ENCODE measurements at regions not wholly inside any gene's neighbourhood (a gene's known extent, or its start where the extent isn't known, plus 50 kb on each side); places are given as distances from the start of the nearest gene placed in this dataset.

GRCh38 chr7:25877802-25878789 lies 273.9 kb upstream of the NFE2L3 start:
- no peak overlapping the region for H3K27ac ChIP-seq (ENCODE audit: low read depth, low read length)
- peaks cover 3% of the 10 kb centered on the region for H3K27me3 ChIP-seq (ENCODE audit: control insufficient read depth, insufficient read depth, low read length)

DNA sequence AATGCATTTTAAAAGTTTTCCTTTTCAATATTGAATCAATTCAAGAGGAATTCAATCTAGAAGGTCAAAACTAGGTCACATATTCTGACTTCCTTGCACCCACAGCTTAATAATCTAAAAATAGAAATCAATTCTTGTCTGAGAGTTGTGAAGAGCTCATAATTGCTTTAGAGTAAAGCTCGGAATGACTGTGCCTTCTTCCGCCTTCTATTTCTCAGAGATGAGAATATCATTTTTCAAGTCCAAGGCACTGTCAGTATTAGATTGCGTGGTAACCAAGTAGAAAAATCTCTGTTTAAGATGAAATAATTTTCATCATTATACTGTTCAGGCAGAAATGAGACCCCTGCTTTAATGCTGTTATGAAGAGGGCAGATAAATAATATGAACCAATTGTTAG lies 272.2 kb upstream of the NFE2L3 start:
- Histone ChIP-seq H3K27me3 (ENCODE audit: control insufficient read depth, insufficient read depth, low read length) (peaks cover 3% of the 10 kb centered on the region), H3K36me3 (ENCODE audit: control insufficient read depth, insufficient read depth, low read length) (no peaks in the 10 kb centered on the region), H3K4me1 (ENCODE audit: control insufficient read depth, insufficient read depth, low read length) (no peaks in the 10 kb centered on the region), H3K9ac (ENCODE audit: low read length) (no peak overlapping the region), H3K4me3 (ENCODE audit: low read length) (no peak overlapping the region), H3K27ac (ENCODE audit: low read depth, low read length) (no peak overlapping the region)

More at GRCh38 chr7:25877802-25878789, 273.9 kb upstream of the NFE2L3 start:
- H3K36me3 ChIP-seq (ENCODE audit: control insufficient read depth, insufficient read depth, low read length) = no peaks in the 10 kb centered on the region
- H3K9ac ChIP-seq (ENCODE audit: low read length) = no peak overlapping the region
- H3K4me1 ChIP-seq (ENCODE audit: control insufficient read depth, insufficient read depth, low read length) = no peaks in the 10 kb centered on the region
- no peak overlapping the region for H3K4me3 ChIP-seq (ENCODE audit: low read length)

GRCh38 chr7:25881317-25882037 lies 270.5 kb upstream of the NFE2L3 start:
- H3K4me1 ChIP-seq (ENCODE audit: control insufficient read depth, insufficient read depth, low read length) = no peaks in the 10 kb centered on the region
- H3K4me3 ChIP-seq (ENCODE audit: low read length) = no peak overlapping the region
- no peak overlapping the region for H3K27ac ChIP-seq (ENCODE audit: low read depth, low read length)
- H3K36me3 ChIP-seq (ENCODE audit: control insufficient read depth, insufficient read depth, low read length) = no peaks in the 10 kb centered on the region
- no peak overlapping the region for H3K9ac ChIP-seq (ENCODE audit: low read length)
- peaks cover 3% of the 10 kb centered on the region for H3K27me3 ChIP-seq (ENCODE audit: control insufficient read depth, insufficient read depth, low read length)

DNA sequence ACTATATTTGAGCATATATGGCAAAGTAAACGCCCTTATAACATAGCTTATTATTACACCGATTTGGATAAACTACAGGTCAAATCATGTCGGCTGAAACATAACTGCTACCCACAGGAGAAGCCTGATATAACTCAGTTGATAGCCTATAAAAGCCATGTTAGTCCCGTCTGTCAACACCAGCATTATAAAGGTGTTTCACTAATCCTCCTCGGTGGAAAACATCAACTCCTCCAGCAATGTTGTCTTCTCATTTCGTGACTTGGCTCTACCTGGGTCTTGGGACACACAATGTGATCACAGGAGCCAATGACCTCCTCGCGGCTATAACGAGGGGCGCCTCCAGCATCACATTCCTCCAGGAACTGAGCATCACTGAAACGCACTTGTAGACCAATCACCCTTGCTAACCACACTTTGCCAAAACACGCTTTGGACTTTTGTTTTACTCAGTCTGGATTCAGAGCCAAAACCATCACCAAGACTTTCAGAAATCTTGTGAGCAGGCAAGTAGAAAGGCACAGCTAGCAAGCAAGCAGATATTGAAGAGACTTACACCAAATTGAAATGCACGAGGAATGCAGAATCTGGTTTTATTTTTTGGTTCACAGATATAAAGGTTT lies 269.7 kb upstream of the NFE2L3 start:
- no peak overlapping the region for H3K27ac ChIP-seq (ENCODE audit: low read depth, low read length)

DNA sequence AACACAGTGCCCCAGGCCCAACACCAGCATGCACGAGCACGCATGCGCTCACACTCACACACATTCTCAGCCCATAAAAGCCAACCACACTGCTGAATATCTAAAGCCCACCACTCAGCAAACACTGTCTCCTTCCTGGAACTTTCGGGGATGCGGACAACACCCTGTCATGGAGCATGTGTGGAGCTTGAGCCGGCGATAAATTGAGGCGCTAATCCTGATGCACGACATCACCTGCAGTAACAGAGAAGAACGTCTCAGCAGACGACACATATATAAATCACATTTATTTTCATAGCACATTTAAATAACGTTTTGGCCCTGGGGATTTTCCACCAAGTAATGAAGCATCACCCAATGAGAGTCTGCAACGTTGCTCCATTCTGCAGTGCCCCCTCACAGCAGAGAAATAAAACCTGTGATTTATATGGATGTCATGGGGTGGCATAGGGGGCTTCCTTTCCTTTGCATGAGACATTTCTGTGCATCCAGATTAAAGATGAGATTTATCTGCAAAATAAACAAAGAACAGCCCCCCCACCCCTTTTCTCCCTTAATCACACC lies 267.7 kb upstream of the NFE2L3 start:
- no peaks in the 10 kb centered on the region for H3K4me1 ChIP-seq (ENCODE audit: control insufficient read depth, insufficient read depth, low read length)
- H3K27ac ChIP-seq (ENCODE audit: low read depth, low read length) = no peak overlapping the region
- no peaks in the 10 kb centered on the region for H3K27me3 ChIP-seq (ENCODE audit: control insufficient read depth, insufficient read depth, low read length)
- H3K36me3 ChIP-seq (ENCODE audit: control insufficient read depth, insufficient read depth, low read length) = no peaks in the 10 kb centered on the region
- no peak overlapping the region for H3K9ac ChIP-seq (ENCODE audit: low read length)
- no peak overlapping the region for H3K4me3 ChIP-seq (ENCODE audit: low read length)

More for the DNA sequence above, 269.7 kb upstream of the NFE2L3 start:
- Histone ChIP-seq H3K4me3 (ENCODE audit: low read length) (no peak overlapping the region), H3K27me3 (ENCODE audit: control insufficient read depth, insufficient read depth, low read length) (peaks cover 3% of the 10 kb centered on the region), H3K36me3 (ENCODE audit: control insufficient read depth, insufficient read depth, low read length) (no peaks in the 10 kb centered on the region), H3K4me1 (ENCODE audit: control insufficient read depth, insufficient read depth, low read length) (no peaks in the 10 kb centered on the region), H3K9ac (ENCODE audit: low read length) (no peak overlapping the region)

GRCh38 chr7:25885057-25885576 lies 266.9 kb upstream of the NFE2L3 start:
- Histone ChIP-seq H3K27ac (ENCODE audit: low read depth, low read length) (no peak overlapping the region), H3K36me3 (ENCODE audit: control insufficient read depth, insufficient read depth, low read length) (no peaks in the 10 kb centered on the region), H3K9ac (ENCODE audit: low read length) (no peak overlapping the region), H3K4me3 (ENCODE audit: low read length) (no peak overlapping the region), H3K4me1 (ENCODE audit: control insufficient read depth, insufficient read depth, low read length) (no peaks in the 10 kb centered on the region), H3K27me3 (ENCODE audit: control insufficient read depth, insufficient read depth, low read length) (no peaks in the 10 kb centered on the region)

DNA sequence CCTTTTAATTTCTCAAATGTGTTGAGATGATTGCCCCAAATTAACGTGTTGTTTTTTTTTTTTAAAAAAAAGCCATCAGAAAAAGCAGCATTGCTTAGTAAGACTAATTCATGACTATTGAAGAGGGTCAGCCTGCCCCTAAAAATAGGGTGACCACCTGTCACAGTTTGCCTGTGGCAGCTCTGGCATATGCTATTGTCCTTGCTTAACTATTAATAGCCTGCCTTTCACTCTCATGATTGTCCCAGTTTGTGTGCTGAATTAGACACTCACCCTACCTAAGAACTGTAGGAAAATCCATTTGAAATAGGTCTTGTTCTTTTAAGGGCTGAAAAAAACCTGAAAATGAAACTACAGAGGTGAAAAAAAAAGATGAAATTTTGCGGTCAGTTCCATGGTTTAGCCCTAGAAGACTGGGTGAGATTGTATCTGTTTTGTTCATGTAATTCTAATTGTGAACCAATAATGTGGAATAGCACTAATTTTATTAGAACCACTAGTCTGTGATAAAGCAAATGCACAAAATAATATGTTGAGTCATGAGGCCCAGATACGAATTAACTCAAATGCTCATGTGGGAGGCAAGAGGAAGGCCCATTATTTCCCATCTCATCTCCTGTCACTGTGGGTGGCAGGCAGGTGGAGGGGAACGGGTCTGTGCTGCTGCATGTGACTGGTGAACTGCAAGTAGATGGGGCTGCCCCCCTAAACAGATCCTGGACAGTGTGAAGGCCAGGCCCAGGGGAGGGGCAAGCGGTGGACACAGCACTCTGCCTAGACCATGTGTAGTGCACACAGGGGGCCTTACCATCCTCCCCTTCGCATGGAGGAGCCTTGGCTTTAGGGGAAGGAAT lies 265.4 kb upstream of the NFE2L3 start:
- no peak overlapping the region for H3K27ac ChIP-seq (ENCODE audit: low read depth, low read length)
- H3K4me1 ChIP-seq (ENCODE audit: control insufficient read depth, insufficient read depth, low read length) = no peaks in the 10 kb centered on the region
- no peaks in the 10 kb centered on the region for H3K27me3 ChIP-seq (ENCODE audit: control insufficient read depth, insufficient read depth, low read length)
- no peak overlapping the region for H3K4me3 ChIP-seq (ENCODE audit: low read length)
- H3K9ac ChIP-seq (ENCODE audit: low read length) = no peak overlapping the region
- H3K36me3 ChIP-seq (ENCODE audit: control insufficient read depth, insufficient read depth, low read length) = no peaks in the 10 kb centered on the region

GRCh38 chr7:25887266-25887665 lies 264.7 kb upstream of the NFE2L3 start:
- Histone ChIP-seq H3K9ac (ENCODE audit: low read length) (no peak overlapping the region), H3K36me3 (ENCODE audit: control insufficient read depth, insufficient read depth, low read length) (no peaks in the 10 kb centered on the region), H3K4me3 (ENCODE audit: low read length) (no peak overlapping the region), H3K27me3 (ENCODE audit: control insufficient read depth, insufficient read depth, low read length) (no peaks in the 10 kb centered on the region), H3K4me1 (ENCODE audit: control insufficient read depth, insufficient read depth, low read length) (no peaks in the 10 kb centered on the region), H3K27ac (ENCODE audit: low read depth, low read length) (no peak overlapping the region)

GRCh38 chr7:25887795-25888559 lies 264.0 kb upstream of the NFE2L3 start:
- Histone ChIP-seq H3K27me3 (ENCODE audit: control insufficient read depth, insufficient read depth, low read length) (no peaks in the 10 kb centered on the region), H3K4me1 (ENCODE audit: control insufficient read depth, insufficient read depth, low read length) (no peaks in the 10 kb centered on the region), H3K4me3 (ENCODE audit: low read length) (no peak overlapping the region), H3K27ac (ENCODE audit: low read depth, low read length) (no peak overlapping the region), H3K9ac (ENCODE audit: low read length) (no peak overlapping the region), H3K36me3 (ENCODE audit: control insufficient read depth, insufficient read depth, low read length) (no peaks in the 10 kb centered on the region)

DNA sequence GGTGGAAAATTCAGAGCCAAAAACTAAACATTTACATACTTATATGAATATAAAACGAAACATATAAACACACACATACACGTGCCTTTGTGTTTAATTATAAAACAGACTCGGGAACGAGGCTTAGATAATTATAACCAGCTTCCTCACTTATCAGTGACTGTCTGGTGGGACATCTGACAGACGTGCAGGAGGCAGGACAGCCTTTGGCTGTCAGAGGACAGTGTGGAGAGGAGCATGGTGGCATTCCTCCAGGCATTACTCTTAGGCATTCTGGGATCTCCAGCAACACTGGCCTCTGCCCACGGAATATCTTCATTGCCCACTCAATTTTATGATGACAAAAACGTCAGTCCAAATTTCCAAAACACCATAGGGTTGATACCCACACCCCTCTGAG lies 262.2 kb upstream of the NFE2L3 start:
- Histone ChIP-seq H3K9ac (ENCODE audit: low read length) (no peak overlapping the region), H3K36me3 (ENCODE audit: control insufficient read depth, insufficient read depth, low read length) (no peaks in the 10 kb centered on the region), H3K27me3 (ENCODE audit: control insufficient read depth, insufficient read depth, low read length) (no peaks in the 10 kb centered on the region), H3K4me3 (ENCODE audit: low read length) (no peak overlapping the region), H3K27ac (ENCODE audit: low read depth, low read length) (no peak overlapping the region), H3K4me1 (ENCODE audit: control insufficient read depth, insufficient read depth, low read length) (no peaks in the 10 kb centered on the region)

- Histone ChIP-seq H3K9ac (ENCODE audit: low read length) (no peak overlapping the region), H3K36me3 (ENCODE audit: control insufficient read depth, insufficient read depth, low read length) (no peaks in the 10 kb centered on the region), H3K4me1 (ENCODE audit: control insufficient read depth, insufficient read depth, low read length) (peaks cover 3% of the 10 kb centered on the region), H3K27ac (ENCODE audit: low read depth, low read length) (no peak overlapping the region), H3K27me3 (ENCODE audit: control insufficient read depth, insufficient read depth, low read length) (no peaks in the 10 kb centered on the region), H3K4me3 (ENCODE audit: low read length) (no peak overlapping the region)
Observed at GRCh38 chr7:25891591-25891990, 260.4 kb upstream of the NFE2L3 start.

Measured in rectal smooth muscle tissue (tissue), 1 donor.